ENCODE measurements at regions not wholly inside any gene's neighbourhood (a gene's known extent, or its start where the extent isn't known, plus 50 kb on each side); places are given as distances from the start of the nearest gene placed in this dataset.

DNA sequence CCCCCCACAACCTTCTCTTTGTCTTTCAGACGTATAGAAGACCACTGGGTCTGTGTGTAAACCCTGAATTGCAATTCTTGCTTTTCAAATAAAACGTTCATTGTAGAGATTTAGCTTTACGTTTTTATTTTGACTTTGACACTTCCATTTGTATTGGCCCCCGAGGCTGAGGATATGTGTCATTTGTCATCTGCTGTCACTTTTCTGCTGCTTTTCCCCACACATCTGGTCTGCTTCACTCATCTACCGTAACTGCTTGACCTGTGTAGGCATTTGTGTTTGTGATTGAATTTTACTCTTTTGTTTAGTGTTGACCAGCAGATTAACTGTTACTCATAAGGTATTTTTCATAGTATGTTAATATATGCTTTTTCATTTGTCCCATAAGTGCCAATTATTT is 157.2 kb upstream of the SYT10 start:
- POLR2A ChIA-PET, result no interaction called here
- no TSS peak for BruUV-seq (replicated peaks)

DNA sequence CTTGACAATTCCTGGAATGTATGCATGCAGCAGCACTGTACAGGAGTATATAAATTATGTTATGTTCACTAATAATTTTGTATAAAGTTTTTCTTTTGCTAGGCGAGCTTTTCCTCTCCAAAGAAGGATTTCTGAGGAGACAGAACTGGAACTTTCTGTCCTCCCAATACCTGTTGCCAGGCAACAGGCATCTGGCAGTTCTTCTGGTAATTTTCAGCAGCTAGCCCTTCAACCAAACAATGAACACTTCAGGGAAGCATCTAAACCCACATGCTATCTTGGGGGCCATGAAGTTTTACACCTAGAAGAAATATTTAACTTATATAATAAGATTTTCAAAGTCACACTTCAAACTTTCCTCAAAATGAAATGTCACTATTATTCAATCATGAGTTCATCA is 162.9 kb upstream of the SYT10 start:
- BruUV-seq (replicated peaks), result no TSS peak
- ChIA-PET CTCF (no interaction called here), RAD21 (ENCODE audit: low non-redundant PET in 1 of 2, low total read pairs in 2 of 2, uncharacterized antibody in 2 of 2, unreplicated experiment in 2 of 2) (no interaction called here), POLR2A (no interaction called here)
- no peak overlapping the region for H3K27ac ChIP-seq (ENCODE audit: low read depth, low read length)
- H4K20me1 ChIP-seq (ENCODE audit: insufficient read depth), result no peaks in the 10 kb centered on the region
- H3K9me3 ChIP-seq (ENCODE audit: control insufficient read depth in 1 of 2, insufficient read depth in 1 of 2, low read depth in 1 of 2, low read length in 2 of 2), result peaks cover 6% of the 10 kb centered on the region in 2 experiments; a peak in 2 of 4 replicates
- H3K79me2 ChIP-seq (ENCODE audit: insufficient read depth, low read length), result no peaks in the 10 kb centered on the region
- H3K4me3 ChIP-seq (replicated peaks in 1 of 2; ENCODE audit: low read depth in 1 of 2, low read length in 2 of 2), result no peak overlapping the region
- no peaks in the 10 kb centered on the region for H3K4me1 ChIP-seq (ENCODE audit: control insufficient read depth in 1 of 2, insufficient read depth in 2 of 2, low read length in 2 of 2)
- DNase-seq (ENCODE audit: low read depth, low spot score) (no peak), ATAC-seq (no peak)
- intact Hi-C loops (cut with micrococcal nuclease), result no loop called here
- H3K4me2 ChIP-seq (ENCODE audit: low read length), result no peak overlapping the region
- H3K9me2 ChIP-seq (ENCODE audit: insufficient read depth), result no peaks in the 10 kb centered on the region
- H3K9ac ChIP-seq (ENCODE audit: low read length), result no peak overlapping the region
- H3K27me3 ChIP-seq (ENCODE audit: insufficient read depth, low read length), result no peaks in the 10 kb centered on the region
- H3K36me3 ChIP-seq (ENCODE audit: control insufficient read depth in 1 of 2, insufficient read depth in 2 of 2, low read length in 2 of 2), result no peaks in the 10 kb centered on the region
- no peak overlapping the region for H2AFZ ChIP-seq (ENCODE audit: low read depth, low read length, poor library complexity, severe bottlenecking)
- TF ChIP-seq RAD21 (IDR thresholded peaks at IDR 0.05; ENCODE audit: low read depth) (no peak), SIN3A (IDR thresholded peaks at IDR 0.05; ENCODE audit: low read depth) (no peak), TCF7L2 (IDR thresholded peaks at IDR 0.05; ENCODE audit: borderline replicate concordance, extremely low read depth, insufficient read depth, insufficient read length) (no peak), EZH2 (IDR thresholded peaks at IDR 0.05) (no peak), ZFX (IDR thresholded peaks at IDR 0.05) (no peak), EGR1 (IDR thresholded peaks at IDR 0.05; ENCODE audit: low read depth) (no peak), CBX3 (IDR thresholded peaks at IDR 0.05; ENCODE audit: low read depth) (no peak), SP1 (IDR thresholded peaks at IDR 0.05; ENCODE audit: low read depth) (no peak), SRF (IDR thresholded peaks at IDR 0.05; ENCODE audit: low read depth) (no peak), ELF1 (IDR thresholded peaks at IDR 0.05; ENCODE audit: borderline replicate concordance, low read depth) (no peak), YY1 (IDR thresholded peaks at IDR 0.05; ENCODE audit: extremely low read depth, insufficient replicate concordance, low read depth, low read length) (no peak), EZH2phosphoT487 (IDR thresholded peaks at IDR 0.05; ENCODE audit: borderline replicate concordance) (no peak)
- TF ChIP-seq, protein P1, sequence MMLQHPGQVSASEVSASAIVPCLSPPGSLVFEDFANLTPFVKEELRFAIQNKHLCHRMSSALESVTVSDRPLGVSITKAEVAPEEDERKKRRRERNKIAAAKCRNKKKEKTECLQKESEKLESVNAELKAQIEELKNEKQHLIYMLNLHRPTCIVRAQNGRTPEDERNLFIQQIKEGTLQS (IDR thresholded peaks at IDR 0.05), result no peak
- TF ChIP-seq, protein P2, sequence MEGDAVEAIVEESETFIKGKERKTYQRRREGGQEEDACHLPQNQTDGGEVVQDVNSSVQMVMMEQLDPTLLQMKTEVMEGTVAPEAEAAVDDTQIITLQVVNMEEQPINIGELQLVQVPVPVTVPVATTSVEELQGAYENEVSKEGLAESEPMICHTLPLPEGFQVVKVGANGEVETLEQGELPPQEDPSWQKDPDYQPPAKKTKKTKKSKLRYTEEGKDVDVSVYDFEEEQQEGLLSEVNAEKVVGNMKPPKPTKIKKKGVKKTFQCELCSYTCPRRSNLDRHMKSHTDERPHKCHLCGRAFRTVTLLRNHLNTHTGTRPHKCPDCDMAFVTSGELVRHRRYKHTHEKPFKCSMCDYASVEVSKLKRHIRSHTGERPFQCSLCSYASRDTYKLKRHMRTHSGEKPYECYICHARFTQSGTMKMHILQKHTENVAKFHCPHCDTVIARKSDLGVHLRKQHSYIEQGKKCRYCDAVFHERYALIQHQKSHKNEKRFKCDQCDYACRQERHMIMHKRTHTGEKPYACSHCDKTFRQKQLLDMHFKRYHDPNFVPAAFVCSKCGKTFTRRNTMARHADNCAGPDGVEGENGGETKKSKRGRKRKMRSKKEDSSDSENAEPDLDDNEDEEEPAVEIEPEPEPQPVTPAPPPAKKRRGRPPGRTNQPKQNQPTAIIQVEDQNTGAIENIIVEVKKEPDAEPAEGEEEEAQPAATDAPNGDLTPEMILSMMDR (IDR thresholded peaks at IDR 0.05 in 2 of 3, conservative IDR thresholded peaks at IDR 0.05 in 1 of 3; ENCODE audit: borderline replicate concordance in 1 of 3, insufficient read depth in 1 of 3, low read depth in 2 of 3, low read length in 2 of 3), result no peak
- TF ChIP-seq, protein P3, sequence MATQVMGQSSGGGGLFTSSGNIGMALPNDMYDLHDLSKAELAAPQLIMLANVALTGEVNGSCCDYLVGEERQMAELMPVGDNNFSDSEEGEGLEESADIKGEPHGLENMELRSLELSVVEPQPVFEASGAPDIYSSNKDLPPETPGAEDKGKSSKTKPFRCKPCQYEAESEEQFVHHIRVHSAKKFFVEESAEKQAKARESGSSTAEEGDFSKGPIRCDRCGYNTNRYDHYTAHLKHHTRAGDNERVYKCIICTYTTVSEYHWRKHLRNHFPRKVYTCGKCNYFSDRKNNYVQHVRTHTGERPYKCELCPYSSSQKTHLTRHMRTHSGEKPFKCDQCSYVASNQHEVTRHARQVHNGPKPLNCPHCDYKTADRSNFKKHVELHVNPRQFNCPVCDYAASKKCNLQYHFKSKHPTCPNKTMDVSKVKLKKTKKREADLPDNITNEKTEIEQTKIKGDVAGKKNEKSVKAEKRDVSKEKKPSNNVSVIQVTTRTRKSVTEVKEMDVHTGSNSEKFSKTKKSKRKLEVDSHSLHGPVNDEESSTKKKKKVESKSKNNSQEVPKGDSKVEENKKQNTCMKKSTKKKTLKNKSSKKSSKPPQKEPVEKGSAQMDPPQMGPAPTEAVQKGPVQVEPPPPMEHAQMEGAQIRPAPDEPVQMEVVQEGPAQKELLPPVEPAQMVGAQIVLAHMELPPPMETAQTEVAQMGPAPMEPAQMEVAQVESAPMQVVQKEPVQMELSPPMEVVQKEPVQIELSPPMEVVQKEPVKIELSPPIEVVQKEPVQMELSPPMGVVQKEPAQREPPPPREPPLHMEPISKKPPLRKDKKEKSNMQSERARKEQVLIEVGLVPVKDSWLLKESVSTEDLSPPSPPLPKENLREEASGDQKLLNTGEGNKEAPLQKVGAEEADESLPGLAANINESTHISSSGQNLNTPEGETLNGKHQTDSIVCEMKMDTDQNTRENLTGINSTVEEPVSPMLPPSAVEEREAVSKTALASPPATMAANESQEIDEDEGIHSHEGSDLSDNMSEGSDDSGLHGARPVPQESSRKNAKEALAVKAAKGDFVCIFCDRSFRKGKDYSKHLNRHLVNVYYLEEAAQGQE (IDR thresholded peaks at IDR 0.05; ENCODE audit: low read depth), result no peak

More for the DNA sequence above, 157.2 kb upstream of the SYT10 start:
- Histone ChIP-seq H3K36me3 (ENCODE audit: control insufficient read depth in 1 of 2, insufficient read depth in 2 of 2, low read length in 2 of 2) (no peaks in the 10 kb centered on the region), H3K4me3 (replicated peaks in 1 of 2; ENCODE audit: low read depth in 1 of 2, low read length in 2 of 2) (no peak overlapping the region), H3K27ac (ENCODE audit: low read depth, low read length) (no peak overlapping the region), H3K4me1 (ENCODE audit: control insufficient read depth in 1 of 2, insufficient read depth in 2 of 2, low read length in 2 of 2) (no peaks in the 10 kb centered on the region), H3K9me2 (ENCODE audit: insufficient read depth) (no peaks in the 10 kb centered on the region), H2AFZ (ENCODE audit: low read depth, low read length, poor library complexity, severe bottlenecking) (no peak overlapping the region), H4K20me1 (ENCODE audit: insufficient read depth) (no peaks in the 10 kb centered on the region), H3K79me2 (ENCODE audit: insufficient read depth, low read length) (no peaks in the 10 kb centered on the region), H3K4me2 (ENCODE audit: low read length) (no peak overlapping the region), H3K9ac (ENCODE audit: low read length) (no peak overlapping the region), H3K27me3 (ENCODE audit: insufficient read depth, low read length) (no peaks in the 10 kb centered on the region), H3K9me3 (ENCODE audit: control insufficient read depth in 1 of 2, insufficient read depth in 1 of 2, low read depth in 1 of 2, low read length in 2 of 2) (peaks cover 6 to 13% of the 10 kb centered on the region in 2 experiments; a peak in 2 of 4 replicates)
- intact Hi-C loops (cut with micrococcal nuclease), result no loop called here
- ATAC-seq (no peak), DNase-seq (ENCODE audit: low read depth, low spot score) (no peak)
- no peak for TF ChIP-seq ZNF274 (IDR thresholded peaks at IDR 0.05; ENCODE audit: low read depth, low read length)
- TF ChIP-seq YY1 (IDR thresholded peaks at IDR 0.05; ENCODE audit: extremely low read depth, insufficient replicate concordance, low read depth, low read length), result no peak
- TF ChIP-seq CBX3 (IDR thresholded peaks at IDR 0.05; ENCODE audit: low read depth), result no peak
- TF ChIP-seq EZH2phosphoT487 (IDR thresholded peaks at IDR 0.05; ENCODE audit: borderline replicate concordance), result no peak
- TF ChIP-seq ZFX (IDR thresholded peaks at IDR 0.05), result no peak
- TF ChIP-seq FOSL1 (IDR thresholded peaks at IDR 0.05; ENCODE audit: low read depth), result no peak
- no peak for TF ChIP-seq SIN3A (IDR thresholded peaks at IDR 0.05; ENCODE audit: low read depth)
- RAD21 ChIA-PET (ENCODE audit: low non-redundant PET in 1 of 2, low total read pairs in 2 of 2, uncharacterized antibody in 2 of 2, unreplicated experiment in 2 of 2), result no interaction called here
- CTCF ChIA-PET, result no interaction called here

Data from HCT116 (cell line).